Erythroblast (primary cell): ENCODE measurements at regions not wholly inside any gene's neighbourhood (a gene's known extent, or its start where the extent isn't known, plus 50 kb on each side); places are given as distances from the start of the nearest gene placed in this dataset.

ENCODE experiments used
- GATA1 ChIP-seq: IDR thresholded peaks from 2 replicates; pipeline ENCODE4 v1.6.1; 2011; ENCODE audit warnings: low read depth, mild to moderate bottlenecking, control low read depth, low read length, moderate library complexity
- POLR2A ChIP-seq: IDR thresholded peaks from 2 replicates; pipeline ENCODE4 v1.6.1; 2011; ENCODE audit warnings: mild to moderate bottlenecking, low read length

DNA sequence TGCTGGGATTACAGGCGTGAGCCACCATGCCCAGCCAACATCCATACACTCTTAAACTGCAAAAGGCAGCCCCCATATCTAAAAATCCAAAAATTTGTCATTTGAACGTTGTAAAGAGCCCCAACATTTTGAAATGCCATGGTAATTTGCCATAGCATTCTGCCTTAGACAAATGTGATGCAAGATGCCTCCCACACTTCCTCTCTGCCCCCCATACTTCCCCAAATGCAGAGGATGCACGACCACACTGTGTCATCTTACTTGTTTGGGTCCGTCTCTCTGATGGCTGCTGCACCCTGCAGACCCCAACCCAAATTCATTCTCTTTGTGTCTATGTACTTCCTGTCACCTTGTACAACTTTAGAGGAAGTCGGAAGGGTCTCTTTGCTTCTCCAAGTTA, 1125.6 kb upstream of the AUTS2 start:
- no peak for TF ChIP-seq POLR2A
- TF ChIP-seq GATA1 = no peak
